ENCODE measurements at regions not wholly inside any gene's neighbourhood (a gene's known extent, or its start where the extent isn't known, plus 50 kb on each side); places are given as distances from the start of the nearest gene placed in this dataset.

DNA sequence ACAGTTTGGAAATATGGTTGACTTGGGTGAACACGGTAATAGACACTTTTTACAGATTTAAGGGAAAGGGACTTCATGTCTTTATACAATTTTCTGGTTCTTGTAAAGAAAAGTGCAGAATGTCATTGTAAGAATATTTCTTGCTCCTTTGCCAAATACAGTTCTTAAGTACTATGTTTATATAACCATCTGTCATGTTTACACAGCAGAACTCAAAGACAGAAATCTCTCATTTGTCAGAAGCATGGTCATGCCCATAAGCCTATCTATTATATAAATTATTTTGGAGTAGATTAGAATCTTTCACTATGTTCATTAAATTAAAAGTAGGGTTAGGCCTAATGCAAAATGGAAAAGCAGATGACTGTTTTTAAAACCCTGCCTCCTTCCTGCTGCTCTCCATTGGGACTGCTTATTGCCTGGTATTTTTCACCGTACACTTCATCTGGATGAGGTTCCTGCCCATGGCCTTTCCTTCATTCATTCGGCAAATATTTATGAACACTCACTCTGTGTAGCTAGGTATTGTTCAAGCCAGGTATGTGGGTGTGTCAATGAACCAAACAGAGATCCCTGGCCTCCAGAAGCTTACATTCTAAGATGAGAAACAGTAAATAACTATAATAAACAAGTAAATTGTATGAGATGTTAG is 558.1 kb downstream of the NR2F1-AS1 start:
- TF ChIP-seq, protein P1, sequence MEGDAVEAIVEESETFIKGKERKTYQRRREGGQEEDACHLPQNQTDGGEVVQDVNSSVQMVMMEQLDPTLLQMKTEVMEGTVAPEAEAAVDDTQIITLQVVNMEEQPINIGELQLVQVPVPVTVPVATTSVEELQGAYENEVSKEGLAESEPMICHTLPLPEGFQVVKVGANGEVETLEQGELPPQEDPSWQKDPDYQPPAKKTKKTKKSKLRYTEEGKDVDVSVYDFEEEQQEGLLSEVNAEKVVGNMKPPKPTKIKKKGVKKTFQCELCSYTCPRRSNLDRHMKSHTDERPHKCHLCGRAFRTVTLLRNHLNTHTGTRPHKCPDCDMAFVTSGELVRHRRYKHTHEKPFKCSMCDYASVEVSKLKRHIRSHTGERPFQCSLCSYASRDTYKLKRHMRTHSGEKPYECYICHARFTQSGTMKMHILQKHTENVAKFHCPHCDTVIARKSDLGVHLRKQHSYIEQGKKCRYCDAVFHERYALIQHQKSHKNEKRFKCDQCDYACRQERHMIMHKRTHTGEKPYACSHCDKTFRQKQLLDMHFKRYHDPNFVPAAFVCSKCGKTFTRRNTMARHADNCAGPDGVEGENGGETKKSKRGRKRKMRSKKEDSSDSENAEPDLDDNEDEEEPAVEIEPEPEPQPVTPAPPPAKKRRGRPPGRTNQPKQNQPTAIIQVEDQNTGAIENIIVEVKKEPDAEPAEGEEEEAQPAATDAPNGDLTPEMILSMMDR (conservative IDR thresholded peaks at IDR 0.05 in 1 of 2, IDR thresholded peaks at IDR 0.05 in 1 of 2; ENCODE audit: extremely low read depth in 1 of 2, insufficient read depth in 1 of 2, low read depth in 1 of 2, low read length in 2 of 2) = no peak
- TF ChIP-seq EZH2 (IDR thresholded peaks at IDR 0.05; ENCODE audit: borderline replicate concordance, low read length) = no peak
